ENCODE measurements at regions not wholly inside any gene's neighbourhood (a gene's known extent, or its start where the extent isn't known, plus 50 kb on each side); places are given as distances from the start of the nearest gene placed in this dataset.

DNA sequence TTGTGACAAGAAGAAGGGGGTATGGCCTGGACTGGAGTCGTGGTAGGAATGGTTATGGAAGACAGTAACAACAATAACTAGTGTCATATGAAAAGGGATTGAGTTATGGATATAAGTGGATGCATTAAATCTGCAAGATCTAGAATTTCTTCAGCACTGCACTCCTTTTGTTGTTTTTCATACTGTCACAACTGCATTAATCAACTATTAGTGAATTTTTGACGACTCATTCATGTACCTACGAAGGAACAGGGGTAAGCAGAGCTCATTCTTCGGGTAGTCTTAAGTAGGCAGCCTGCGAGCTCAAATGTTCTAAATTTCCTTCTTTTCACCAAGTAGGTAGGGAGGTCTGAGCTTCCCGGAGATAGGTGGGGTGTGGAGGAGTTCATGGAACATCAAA lies 109.7 kb upstream of the UPP2 start:
- Histone ChIP-seq H3K4me1 (no peaks in the 10 kb centered on the region), H3K27me3 (ENCODE audit: low read depth) (no peaks in the 10 kb centered on the region), H3K36me3 (no peaks in the 10 kb centered on the region), H3K27ac (no peak overlapping the region), H3K4me3 (no peak overlapping the region), H3K9me3 (no peaks in the 10 kb centered on the region)
- DNase-seq: no peak
- ATAC-seq: no peak
- intact Hi-C loops (cut with DNase I): no loop called here
- TF ChIP-seq, protein P1, sequence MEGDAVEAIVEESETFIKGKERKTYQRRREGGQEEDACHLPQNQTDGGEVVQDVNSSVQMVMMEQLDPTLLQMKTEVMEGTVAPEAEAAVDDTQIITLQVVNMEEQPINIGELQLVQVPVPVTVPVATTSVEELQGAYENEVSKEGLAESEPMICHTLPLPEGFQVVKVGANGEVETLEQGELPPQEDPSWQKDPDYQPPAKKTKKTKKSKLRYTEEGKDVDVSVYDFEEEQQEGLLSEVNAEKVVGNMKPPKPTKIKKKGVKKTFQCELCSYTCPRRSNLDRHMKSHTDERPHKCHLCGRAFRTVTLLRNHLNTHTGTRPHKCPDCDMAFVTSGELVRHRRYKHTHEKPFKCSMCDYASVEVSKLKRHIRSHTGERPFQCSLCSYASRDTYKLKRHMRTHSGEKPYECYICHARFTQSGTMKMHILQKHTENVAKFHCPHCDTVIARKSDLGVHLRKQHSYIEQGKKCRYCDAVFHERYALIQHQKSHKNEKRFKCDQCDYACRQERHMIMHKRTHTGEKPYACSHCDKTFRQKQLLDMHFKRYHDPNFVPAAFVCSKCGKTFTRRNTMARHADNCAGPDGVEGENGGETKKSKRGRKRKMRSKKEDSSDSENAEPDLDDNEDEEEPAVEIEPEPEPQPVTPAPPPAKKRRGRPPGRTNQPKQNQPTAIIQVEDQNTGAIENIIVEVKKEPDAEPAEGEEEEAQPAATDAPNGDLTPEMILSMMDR (IDR thresholded peaks at IDR 0.05): no peak

DNA sequence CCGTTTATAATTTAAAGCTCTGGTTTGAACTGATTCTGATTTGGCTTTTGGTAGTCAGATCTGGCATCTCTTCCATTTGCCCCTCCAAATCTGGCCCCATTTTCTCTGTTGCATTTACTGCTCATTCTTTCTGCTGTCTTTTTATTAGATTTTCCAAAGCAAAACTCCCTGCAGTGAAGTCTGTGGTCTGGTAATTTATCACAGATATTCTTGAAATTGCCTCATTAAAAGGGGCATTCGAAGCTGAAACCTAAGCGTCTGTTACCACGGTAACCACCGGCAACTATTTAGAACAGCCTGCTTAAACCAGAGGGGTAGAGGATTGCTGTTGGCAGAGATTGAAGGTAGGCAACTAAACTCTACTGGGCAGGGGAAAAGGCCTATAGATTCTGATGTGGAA lies 111.5 kb upstream of the UPP2 start:
- TF ChIP-seq, protein P1 (IDR thresholded peaks at IDR 0.05): no peak
- intact Hi-C loops (cut with DNase I): no loop called here
- Histone ChIP-seq H3K27ac (no peak overlapping the region), H3K4me3 (no peak overlapping the region), H3K36me3 (no peaks in the 10 kb centered on the region), H3K27me3 (ENCODE audit: low read depth) (no peaks in the 10 kb centered on the region), H3K4me1 (no peaks in the 10 kb centered on the region), H3K9me3 (no peaks in the 10 kb centered on the region)
- DNase-seq (no peak), ATAC-seq (no peak)

DNA sequence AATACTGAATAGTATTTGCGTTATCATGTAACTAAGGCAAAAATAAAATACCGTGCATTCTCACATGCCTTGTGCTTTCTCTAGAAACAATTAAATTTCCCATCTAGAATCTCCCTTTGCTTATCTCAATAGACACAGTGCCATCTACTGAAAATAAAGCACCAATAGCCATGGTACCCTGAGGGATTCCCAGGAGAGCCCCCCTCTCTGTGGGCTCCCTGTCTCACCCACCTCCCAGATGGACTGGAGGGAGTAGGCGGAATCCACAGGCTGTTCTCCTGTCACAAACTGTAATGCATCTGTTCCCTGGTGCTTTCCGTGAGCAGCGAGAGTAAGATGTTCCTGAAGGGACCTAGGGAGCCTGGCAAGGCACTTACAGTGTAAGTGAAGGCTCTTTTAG lies 112.4 kb upstream of the UPP2 start:
- H3K9me3 ChIP-seq: no peaks in the 10 kb centered on the region
- H3K4me3 ChIP-seq: no peak overlapping the region
- H3K27me3 ChIP-seq (ENCODE audit: low read depth): no peaks in the 10 kb centered on the region
- DNase-seq (no peak), ATAC-seq (no peak)
- no peak overlapping the region for H3K27ac ChIP-seq
- intact Hi-C loops (cut with DNase I): no loop called here
- no peaks in the 10 kb centered on the region for H3K36me3 ChIP-seq
- H3K4me1 ChIP-seq: no peaks in the 10 kb centered on the region
- TF ChIP-seq, protein P1 (IDR thresholded peaks at IDR 0.05): no peak

DNA sequence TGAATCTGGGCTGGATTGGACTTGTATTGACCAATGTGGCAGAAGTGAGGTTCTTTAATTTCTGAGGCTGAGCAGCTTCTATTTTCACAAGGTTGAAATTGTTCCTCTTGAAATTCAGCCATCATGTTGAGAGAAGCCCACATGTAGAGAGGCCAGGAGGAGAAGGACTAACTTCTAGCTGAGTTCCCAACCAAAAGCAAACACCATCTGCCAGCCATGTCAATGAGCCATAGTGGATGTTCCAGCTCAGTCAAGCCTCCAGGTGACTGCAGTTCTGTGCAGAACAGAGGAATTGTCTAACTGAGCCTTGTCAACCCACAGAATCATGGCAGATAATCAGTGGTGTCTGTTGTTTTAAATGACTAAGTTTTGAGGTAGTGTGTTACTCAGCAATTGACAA lies 110.6 kb upstream of the ACVR1 start:
- TF ChIP-seq, protein P1 (IDR thresholded peaks at IDR 0.05): no peak
- Histone ChIP-seq H3K4me1 (no peaks in the 10 kb centered on the region), H3K27ac (no peak overlapping the region), H3K9me3 (no peaks in the 10 kb centered on the region), H3K36me3 (no peaks in the 10 kb centered on the region), H3K4me3 (no peak overlapping the region), H3K27me3 (ENCODE audit: low read depth) (no peaks in the 10 kb centered on the region)
- intact Hi-C loops (cut with DNase I): no loop called here
- ATAC-seq (no peak), DNase-seq (no peak)

DNA sequence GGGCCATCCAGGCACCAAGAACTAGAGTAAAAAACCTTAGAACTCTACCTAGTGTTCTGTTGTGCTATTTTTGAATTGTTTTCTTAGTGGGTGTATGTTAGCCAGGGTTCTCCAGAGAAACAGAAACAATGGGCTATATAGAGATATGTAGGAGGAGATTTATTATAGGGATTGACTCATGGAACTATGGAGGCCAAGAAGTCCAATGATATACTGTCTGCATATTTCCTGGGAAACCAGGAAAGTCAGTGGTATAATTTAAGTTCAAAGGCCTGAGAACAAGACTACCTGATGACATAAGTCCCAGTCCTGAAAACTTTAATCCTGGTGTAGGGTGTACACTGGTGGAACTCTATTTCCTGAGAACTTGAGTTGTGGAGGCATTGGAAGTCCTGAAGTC lies 108.7 kb upstream of the ACVR1 start:
- H3K4me3 ChIP-seq: no peak overlapping the region
- TF ChIP-seq, protein P1 (IDR thresholded peaks at IDR 0.05): no peak
- H3K4me1 ChIP-seq: no peaks in the 10 kb centered on the region
- no peak overlapping the region for H3K27ac ChIP-seq
- no peaks in the 10 kb centered on the region for H3K9me3 ChIP-seq
- ATAC-seq: no peak
- no peaks in the 10 kb centered on the region for H3K27me3 ChIP-seq (ENCODE audit: low read depth)
- no peak for DNase-seq
- intact Hi-C loops (cut with DNase I): no loop called here
- H3K36me3 ChIP-seq: no peaks in the 10 kb centered on the region

DNA sequence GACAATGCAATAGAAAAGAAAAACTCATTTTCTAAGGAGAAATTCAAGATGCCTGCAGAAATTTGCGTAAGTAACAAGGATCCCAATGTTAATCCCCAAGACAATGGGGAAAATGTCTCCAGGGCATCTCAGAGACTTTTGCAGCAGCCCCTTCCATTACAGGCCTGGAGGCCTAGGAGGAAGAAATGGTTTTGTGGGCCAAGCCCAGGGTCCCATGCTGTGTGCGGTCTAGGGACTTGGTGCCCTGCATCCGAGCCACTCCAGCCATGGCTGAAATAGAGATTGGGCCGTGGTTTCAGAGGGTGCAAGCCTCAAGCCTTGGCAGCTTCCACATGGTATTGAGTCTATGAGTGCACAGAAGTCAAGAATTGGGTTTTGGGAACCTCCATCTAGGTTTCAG lies 103.9 kb upstream of the ACVR1 start:
- intact Hi-C loops (cut with DNase I): no loop called here
- TF ChIP-seq, protein P1 (IDR thresholded peaks at IDR 0.05): no peak
- no peaks in the 10 kb centered on the region for H3K36me3 ChIP-seq
- H3K4me3 ChIP-seq: no peak overlapping the region
- H3K27me3 ChIP-seq (ENCODE audit: low read depth): no peaks in the 10 kb centered on the region
- H3K4me1 ChIP-seq: no peaks in the 10 kb centered on the region
- DNase-seq (no peak), ATAC-seq (no peak)
- H3K9me3 ChIP-seq: no peaks in the 10 kb centered on the region
- no peak overlapping the region for H3K27ac ChIP-seq
